GM20000 (cell line): ENCODE measurements at regions not wholly inside any gene's neighbourhood (a gene's known extent, or its start where the extent isn't known, plus 50 kb on each side); places are given as distances from the start of the nearest gene placed in this dataset.
A peak's percentile ranks its signal among the peaks of the same experiment; 100 is the strongest.
"Not testable (repeated sequence)": the region's sequence is repeated elsewhere in the genome, so short reads cannot be mapped to it uniquely, and the experiment has no call there.

Experiments
- DNase-seq: peaks from one replicate; pipeline ENCODE4 v3.0.0; 2012; ENCODE audit warnings: low spot score
- CTCF ChIP-seq: IDR thresholded peaks from 2 replicates; pipeline ENCODE4 v1.5.1; 2012; ENCODE audit warnings: mild to moderate bottlenecking, control low read depth; ENCODE audit errors: extremely low read depth, missing control alignments

- DNase-seq: no peak
- TF ChIP-seq CTCF: no peak
Observed at GRCh38 chr13:76829572-76830327, 56.5 kb downstream of the KCTD12 start.

GRCh38 chr13:76828316-76828741, 57.9 kb downstream of the KCTD12 start:
- no peak for TF ChIP-seq CTCF
- peak; percentile 20 for DNase-seq

GRCh38 chr13:76826527-76826926, 59.7 kb downstream of the KCTD12 start:
- DNase-seq: no peak
- no peak for TF ChIP-seq CTCF

GRCh38 chr13:76825430-76825829, 60.8 kb downstream of the KCTD12 start:
- TF ChIP-seq CTCF: no peak
- no peak for DNase-seq

- TF ChIP-seq CTCF: no peak
- DNase-seq: no peak
Observed at GRCh38 chr13:76823969-76824368, 62.2 kb downstream of the KCTD12 start.

- peak; percentile 39 for TF ChIP-seq CTCF
- DNase-seq: peak; percentile 36
Observed at GRCh38 chr13:76822698-76823267, 63.4 kb downstream of the KCTD12 start.

GRCh38 chr13:76821222-76821621, 65.0 kb downstream of the KCTD12 start:
- not testable (repeated sequence) for DNase-seq

GRCh38 chr13:76820759-76821158, 65.4 kb downstream of the KCTD12 start:
- TF ChIP-seq CTCF: no peak
- no peak for DNase-seq
